GM23338 (cell line): ENCODE measurements at regions not wholly inside any gene's neighbourhood (a gene's known extent, or its start where the extent isn't known, plus 50 kb on each side); places are given as distances from the start of the nearest gene placed in this dataset.

ENCODE experiments used
- ATAC-seq: fragments of 200-7000 bp; cut with Tn5 transposase; 3 replicates; pipeline ENCODE4 v1.9.1; 2020
- DNase-seq: peaks from one replicate; pipeline ENCODE4 v3.0.0-alpha.2; 2015; ENCODE audit warnings: low spot score
- H2AFZ ChIP-seq: fragments of 200-600 bp; sonication (generic); 2 replicates; pipeline ENCODE4 v1.8.0; 2016; ENCODE audit warnings: antibody characterized with exemption, mild to moderate bottlenecking, moderate library complexity
- H3F3A ChIP-seq: fragments of 200-600 bp; sonication (generic); replicated peaks from 2 replicates; pipeline ENCODE4 v1.8.0; 2017; ENCODE audit warnings: antibody characterized with exemption, mixed run types, low read depth
- H3K27ac ChIP-seq: fragments of 200-600 bp; sonication (generic); 2 replicates; pipeline ENCODE4 v1.6.1; 2016; ENCODE audit warnings: low read depth
- H3K27me3 ChIP-seq: fragments of 200-600 bp; sonication (generic); 2 replicates; pipeline ENCODE4 v1.8.0; 2016; ENCODE audit warnings: mild to moderate bottlenecking, mixed run types, moderate library complexity; ENCODE audit not compliant: insufficient read depth
- H3K36me3 ChIP-seq: fragments of 200-600 bp; sonication (generic); 2 replicates; pipeline ENCODE4 v1.8.0; 2016; ENCODE audit warnings: mild to moderate bottlenecking; ENCODE audit not compliant: insufficient read depth
- H3K4me1 ChIP-seq: fragments of 200-600 bp; sonication (generic); 2 replicates; pipeline ENCODE4 v1.8.0; 2016; ENCODE audit warnings: mild to moderate bottlenecking, moderate library complexity; ENCODE audit not compliant: insufficient read depth
- H3K4me2 ChIP-seq: fragments of 200-600 bp; sonication (generic); 2 replicates; pipeline ENCODE4 v1.7.1; 2017; ENCODE audit warnings: mixed run types
- H3K4me3 ChIP-seq: fragments of 200-600 bp; sonication (generic); 2 replicates; pipeline ENCODE4 v1.6.1; 2016; ENCODE audit warnings: mixed run types
- H3K79me2 ChIP-seq: fragments of 200-600 bp; sonication (generic); replicated peaks from 2 replicates; pipeline ENCODE4 v1.8.0; 2017; ENCODE audit warnings: mild to moderate bottlenecking; ENCODE audit not compliant: insufficient read depth
- H3K9me2 ChIP-seq: fragments of 200-600 bp; sonication (generic); 2 replicates; pipeline ENCODE4 v1.8.0; 2017; ENCODE audit not compliant: insufficient read depth
- H4K20me1 ChIP-seq: fragments of 200-600 bp; sonication (generic); replicated peaks from 2 replicates; pipeline ENCODE4 v1.8.0; 2017; ENCODE audit warnings: mild to moderate bottlenecking; ENCODE audit not compliant: insufficient read depth
- H3K27ac Mint-ChIP-seq: 2 replicates; pipeline ENCODE4 v1.8.0; 2020; ENCODE audit warnings: inconsistent platforms, mild to moderate bottlenecking, moderate library complexity, mixed read lengths
- H3K27me3 Mint-ChIP-seq: 3 replicates; pipeline ENCODE4 v1.8.0; 2022; ENCODE audit warnings: low read depth, mild to moderate bottlenecking, moderate library complexity, mixed read lengths, inconsistent platforms; ENCODE audit not compliant: insufficient read depth, poor library complexity
- H3K36me3 Mint-ChIP-seq: 3 replicates; pipeline ENCODE4 v1.8.0; 2021; ENCODE audit warnings: low read depth, mild to moderate bottlenecking, inconsistent platforms, moderate library complexity, mixed read lengths
- H3K4me1 Mint-ChIP-seq: 3 replicates; pipeline ENCODE4 v1.8.0; 2020; ENCODE audit warnings: mild to moderate bottlenecking, inconsistent platforms, mixed read lengths
- H3K4me3 Mint-ChIP-seq: 3 replicates; pipeline ENCODE4 v1.8.0; 2021; ENCODE audit warnings: moderate library complexity, mild to moderate bottlenecking, inconsistent platforms, mixed read lengths
- H3K9me3 Mint-ChIP-seq: 3 replicates; pipeline ENCODE4 v1.8.0; 2020; ENCODE audit warnings: moderate library complexity, mild to moderate bottlenecking, inconsistent platforms, mixed read lengths
- CREB1 ChIP-seq: fragments of 250-450 bp; sonication (Bioruptor Pico); IDR thresholded peaks from 2 replicates; pipeline ENCODE4 v1.5.0; 2020; ENCODE audit warnings: low read depth, mild to moderate bottlenecking, moderate library complexity
- CTCF ChIP-seq, 2 experiments: fragments of 200-600 bp in 1 of 2; sonication (generic) in 1 of 2; conservative IDR thresholded peaks; 2 replicates each; pipeline versions ENCODE4 v1.5.1 to v1.6.1; 2016 to 2017; ENCODE audit warnings: antibody characterized with exemption in 2 of 2, low read depth in 2 of 2, mild to moderate bottlenecking in 2 of 2, moderate library complexity in 1 of 2
- ETS1 ChIP-seq: IDR thresholded peaks from 2 replicates; pipeline ENCODE4 v1.6.1; 2016; ENCODE audit warnings: antibody characterized with exemption
- EZH2 ChIP-seq: fragments of 200-600 bp; sonication (generic); IDR thresholded peaks from one replicate; pipeline ENCODE4 v1.8.0; 2017; ENCODE audit warnings: antibody characterized with exemption, mild to moderate bottlenecking, low read depth; ENCODE audit not compliant: unreplicated experiment
- EZH2phosphoT487 ChIP-seq: fragments of 200-600 bp; sonication (generic); IDR thresholded peaks from one replicate; pipeline ENCODE4 v1.8.1; 2018; ENCODE audit warnings: antibody characterized with exemption; ENCODE audit not compliant: unreplicated experiment
- NANOG ChIP-seq: IDR thresholded peaks from 2 replicates; pipeline ENCODE4 v1.6.1; 2016; ENCODE audit warnings: antibody characterized with exemption, borderline replicate concordance
- ZNF114 ChIP-seq: fragments of 250-450 bp; sonication (Bioruptor Pico); IDR thresholded peaks from 2 replicates; pipeline ENCODE4 v1.5.0; 2020; ENCODE audit warnings: mild to moderate bottlenecking, moderate library complexity
- ZNF331 ChIP-seq: fragments of 250-450 bp; sonication (Bioruptor Pico); IDR thresholded peaks from 2 replicates; pipeline ENCODE4 v1.5.0; 2020; ENCODE audit warnings: low read depth, mild to moderate bottlenecking, moderate library complexity
- TF ChIP-seq, protein P1 (sequence below): fragments of 250-450 bp; sonication (Bioruptor Pico); IDR thresholded peaks from 2 replicates; pipeline ENCODE4 v1.5.0; 2020; ENCODE audit warnings: mild to moderate bottlenecking, moderate library complexity

- TF ChIP-seq, protein P1, sequence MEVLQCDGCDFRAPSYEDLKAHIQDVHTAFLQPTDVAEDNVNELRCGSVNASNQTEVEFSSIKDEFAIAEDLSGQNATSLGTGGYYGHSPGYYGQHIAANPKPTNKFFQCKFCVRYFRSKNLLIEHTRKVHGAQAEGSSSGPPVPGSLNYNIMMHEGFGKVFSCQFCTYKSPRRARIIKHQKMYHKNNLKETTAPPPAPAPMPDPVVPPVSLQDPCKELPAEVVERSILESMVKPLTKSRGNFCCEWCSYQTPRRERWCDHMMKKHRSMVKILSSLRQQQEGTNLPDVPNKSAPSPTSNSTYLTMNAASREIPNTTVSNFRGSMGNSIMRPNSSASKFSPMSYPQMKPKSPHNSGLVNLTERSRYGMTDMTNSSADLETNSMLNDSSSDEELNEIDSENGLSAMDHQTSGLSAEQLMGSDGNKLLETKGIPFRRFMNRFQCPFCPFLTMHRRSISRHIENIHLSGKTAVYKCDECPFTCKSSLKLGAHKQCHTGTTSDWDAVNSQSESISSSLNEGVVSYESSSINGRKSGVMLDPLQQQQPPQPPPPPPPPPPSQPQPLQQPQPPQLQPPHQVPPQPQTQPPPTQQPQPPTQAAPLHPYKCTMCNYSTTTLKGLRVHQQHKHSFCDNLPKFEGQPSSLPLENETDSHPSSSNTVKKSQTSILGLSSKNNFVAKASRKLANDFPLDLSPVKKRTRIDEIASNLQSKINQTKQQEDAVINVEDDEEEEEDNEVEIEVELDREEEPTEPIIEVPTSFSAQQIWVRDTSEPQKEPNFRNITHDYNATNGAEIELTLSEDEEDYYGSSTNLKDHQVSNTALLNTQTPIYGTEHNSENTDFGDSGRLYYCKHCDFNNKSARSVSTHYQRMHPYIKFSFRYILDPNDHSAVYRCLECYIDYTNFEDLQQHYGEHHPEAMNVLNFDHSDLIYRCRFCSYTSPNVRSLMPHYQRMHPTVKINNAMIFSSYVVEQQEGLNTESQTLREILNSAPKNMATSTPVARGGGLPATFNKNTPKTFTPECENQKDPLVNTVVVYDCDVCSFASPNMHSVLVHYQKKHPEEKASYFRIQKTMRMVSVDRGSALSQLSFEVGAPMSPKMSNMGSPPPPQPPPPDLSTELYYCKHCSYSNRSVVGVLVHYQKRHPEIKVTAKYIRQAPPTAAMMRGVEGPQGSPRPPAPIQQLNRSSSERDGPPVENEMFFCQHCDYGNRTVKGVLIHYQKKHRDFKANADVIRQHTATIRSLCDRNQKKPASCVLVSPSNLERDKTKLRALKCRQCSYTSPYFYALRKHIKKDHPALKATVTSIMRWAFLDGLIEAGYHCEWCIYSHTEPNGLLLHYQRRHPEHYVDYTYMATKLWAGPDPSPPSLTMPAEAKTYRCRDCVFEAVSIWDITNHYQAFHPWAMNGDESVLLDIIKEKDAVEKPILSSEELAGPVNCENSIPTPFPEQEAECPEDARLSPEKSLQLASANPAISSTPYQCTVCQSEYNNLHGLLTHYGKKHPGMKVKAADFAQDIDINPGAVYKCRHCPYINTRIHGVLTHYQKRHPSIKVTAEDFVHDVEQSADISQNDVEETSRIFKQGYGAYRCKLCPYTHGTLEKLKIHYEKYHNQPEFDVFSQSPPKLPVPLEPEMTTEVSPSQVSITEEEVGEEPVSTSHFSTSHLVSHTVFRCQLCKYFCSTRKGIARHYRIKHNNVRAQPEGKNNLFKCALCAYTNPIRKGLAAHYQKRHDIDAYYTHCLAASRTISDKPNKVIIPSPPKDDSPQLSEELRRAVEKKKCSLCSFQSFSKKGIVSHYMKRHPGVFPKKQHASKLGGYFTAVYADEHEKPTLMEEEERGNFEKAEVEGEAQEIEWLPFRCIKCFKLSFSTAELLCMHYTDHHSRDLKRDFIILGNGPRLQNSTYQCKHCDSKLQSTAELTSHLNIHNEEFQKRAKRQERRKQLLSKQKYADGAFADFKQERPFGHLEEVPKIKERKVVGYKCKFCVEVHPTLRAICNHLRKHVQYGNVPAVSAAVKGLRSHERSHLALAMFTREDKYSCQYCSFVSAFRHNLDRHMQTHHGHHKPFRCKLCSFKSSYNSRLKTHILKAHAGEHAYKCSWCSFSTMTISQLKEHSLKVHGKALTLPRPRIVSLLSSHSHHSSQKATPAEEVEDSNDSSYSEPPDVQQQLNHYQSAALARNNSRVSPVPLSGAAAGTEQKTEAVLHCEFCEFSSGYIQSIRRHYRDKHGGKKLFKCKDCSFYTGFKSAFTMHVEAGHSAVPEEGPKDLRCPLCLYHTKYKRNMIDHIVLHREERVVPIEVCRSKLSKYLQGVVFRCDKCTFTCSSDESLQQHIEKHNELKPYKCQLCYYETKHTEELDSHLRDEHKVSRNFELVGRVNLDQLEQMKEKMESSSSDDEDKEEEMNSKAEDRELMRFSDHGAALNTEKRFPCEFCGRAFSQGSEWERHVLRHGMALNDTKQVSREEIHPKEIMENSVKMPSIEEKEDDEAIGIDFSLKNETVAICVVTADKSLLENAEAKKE: no peak
These were observed 105.6 kb upstream of the FOXA2 start (continued) for GRCh38 chr20:22690000-22690399.

DNA sequence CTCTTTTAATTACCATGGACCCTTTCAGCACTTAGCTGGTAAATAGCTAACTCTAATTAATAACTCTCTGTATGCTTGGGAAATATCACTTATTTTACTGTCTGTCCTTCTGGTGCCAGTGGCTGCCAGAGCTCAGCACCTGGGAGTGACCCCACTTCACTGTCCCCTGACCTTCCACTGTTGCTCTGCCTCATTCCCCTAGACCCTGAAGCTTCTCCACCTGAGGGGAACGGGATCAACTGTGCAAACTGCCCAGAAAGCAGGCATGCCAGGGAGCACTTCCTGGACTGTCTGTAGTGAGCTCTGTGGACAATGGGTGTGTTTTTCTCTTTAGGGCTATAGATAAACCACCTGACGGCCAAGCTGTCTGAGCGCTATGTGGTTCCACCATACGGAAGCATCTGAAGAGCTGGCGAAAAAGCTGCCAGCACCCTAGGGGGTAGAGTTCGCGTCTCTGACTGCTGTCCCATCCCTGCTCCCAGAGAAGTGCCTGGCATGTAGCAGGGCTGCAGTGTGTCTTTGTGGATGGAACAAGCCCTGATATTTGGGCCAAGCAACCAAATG is 106.3 kb upstream of the FOXA2 start:
- H3K36me3 Mint-ChIP-seq: peaks cover 7% of the 10 kb centered on the region; the same call in 2 of the 3 replicates
- Histone ChIP-seq H3F3A (no peaks in the 10 kb centered on the region), H3K27ac (no peak overlapping the region), H3K36me3 (no peaks in the 10 kb centered on the region), H3K79me2 (no peaks in the 10 kb centered on the region), H3K4me2 (no peak overlapping the region), H3K9me2 (peaks cover 14% of the 10 kb centered on the region), H2AFZ (peak overlapping the region; percentile 49; the same call in 1 of the 2 replicates), H3K4me1 (no peaks in the 10 kb centered on the region; the same call in 1 of the 2 replicates), H3K27me3 (no peaks in the 10 kb centered on the region), H4K20me1 (no peaks in the 10 kb centered on the region), H3K4me3 (no peak overlapping the region)
- H3K4me3 Mint-ChIP-seq: no peak overlapping the region
- no peaks in the 10 kb centered on the region; the same call in 1 of the 3 replicates for H3K4me1 Mint-ChIP-seq
- no peak for ATAC-seq
- H3K27ac Mint-ChIP-seq: no peak overlapping the region
- H3K9me3 Mint-ChIP-seq: peaks cover 29% of the 10 kb centered on the region
- peaks cover 21% of the 10 kb centered on the region for H3K27me3 Mint-ChIP-seq
- DNase-seq: no peak
- TF ChIP-seq NANOG (no peak), ZNF331 (CRISPR knock-in tag) (no peak), ETS1 (no peak), CTCF (conservative IDR thresholded peaks at IDR 0.05; ENCODE audit: low read depth in 2 of 2) (no peak), ZNF114 (CRISPR knock-in tag) (no peak), CREB1 (CRISPR knock-in tag) (no peak), EZH2phosphoT487 (no peak), EZH2 (no peak)
